Amniotic stem cell (primary cell): ENCODE measurements at regions not wholly inside any gene's neighbourhood (a gene's known extent, or its start where the extent isn't known, plus 50 kb on each side); places are given as distances from the start of the nearest gene placed in this dataset.

Experiments used
- DNase-seq: peaks from one replicate; lab custom pipeline; 2025; lab: John Stamatoyannopoulos, UW

DNA sequence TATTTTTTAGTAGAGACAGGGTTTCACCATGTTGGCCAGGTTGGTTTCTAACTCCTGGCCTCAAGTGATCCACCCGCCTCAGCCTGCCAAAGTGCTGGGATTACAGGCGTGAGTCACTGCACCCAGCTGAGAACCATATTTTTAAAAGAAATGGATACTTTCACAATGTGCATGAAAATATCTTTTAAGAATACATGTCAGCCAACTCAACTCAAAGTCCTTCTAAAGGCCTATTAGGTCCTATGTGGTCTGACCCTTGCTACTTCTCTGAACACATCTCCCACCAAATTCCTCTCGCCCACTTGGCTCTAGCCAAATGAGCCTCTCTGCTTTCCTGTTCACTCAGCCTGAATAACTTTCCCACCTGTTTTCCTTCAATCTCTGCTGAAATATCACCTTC lies 119.6 kb downstream of the MTX2 start:
- no peak for DNase-seq

DNA sequence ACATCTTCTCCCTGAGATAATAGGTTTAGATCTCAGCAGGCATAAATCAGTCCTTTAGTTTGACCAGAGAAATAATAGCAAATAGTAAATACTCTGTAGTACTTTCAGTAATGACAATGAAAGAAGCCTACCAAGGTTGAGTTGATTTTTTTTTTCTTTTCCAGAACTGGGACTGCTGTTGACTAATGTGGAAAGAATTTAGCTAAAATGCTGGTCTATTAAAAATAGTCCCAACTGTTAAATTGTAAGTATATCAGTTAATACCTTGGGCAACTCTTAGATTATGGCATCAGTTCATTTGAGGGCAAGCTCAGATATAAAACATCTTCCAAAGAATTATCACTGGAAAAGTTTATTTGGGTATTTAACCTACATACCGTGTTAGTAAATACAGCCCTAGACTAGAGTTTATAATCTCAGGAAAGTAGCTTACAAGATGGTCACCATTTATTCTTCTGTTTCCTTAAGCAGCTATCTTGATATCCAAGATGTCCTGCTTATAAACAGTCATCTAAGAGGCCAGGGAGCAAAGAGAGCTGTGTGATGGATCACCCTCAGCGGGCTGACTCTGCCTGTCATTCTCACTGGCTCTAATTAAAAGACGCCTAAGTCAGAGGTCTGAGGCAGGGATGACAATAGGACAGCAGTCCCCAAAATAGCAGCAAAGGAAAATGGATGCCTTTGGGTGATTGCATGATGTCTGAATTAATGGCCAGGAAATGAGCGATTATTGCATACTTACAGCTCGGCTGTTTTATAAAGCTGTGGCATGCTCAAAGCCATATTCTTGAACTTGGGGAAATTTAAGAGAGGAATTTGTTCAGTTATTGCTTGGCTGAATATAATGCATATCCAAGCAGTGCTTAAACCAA lies 121.3 kb downstream of the MTX2 start:
- DNase-seq, result no peak

DNA sequence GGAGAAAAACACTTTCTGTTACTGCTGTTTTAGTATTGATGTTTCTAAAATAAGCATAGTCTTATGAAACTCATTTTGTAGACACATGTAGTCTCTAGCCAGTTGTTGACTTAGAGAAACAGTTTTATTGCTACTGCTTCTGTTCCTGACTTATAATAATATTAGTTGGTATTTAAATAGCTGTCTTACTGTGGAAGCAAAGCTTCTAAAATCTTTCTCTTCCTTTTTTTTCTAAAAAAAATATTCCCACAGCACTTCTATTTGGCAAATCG lies 121.8 kb downstream of the MTX2 start:
- DNase-seq, result no peak

DNA sequence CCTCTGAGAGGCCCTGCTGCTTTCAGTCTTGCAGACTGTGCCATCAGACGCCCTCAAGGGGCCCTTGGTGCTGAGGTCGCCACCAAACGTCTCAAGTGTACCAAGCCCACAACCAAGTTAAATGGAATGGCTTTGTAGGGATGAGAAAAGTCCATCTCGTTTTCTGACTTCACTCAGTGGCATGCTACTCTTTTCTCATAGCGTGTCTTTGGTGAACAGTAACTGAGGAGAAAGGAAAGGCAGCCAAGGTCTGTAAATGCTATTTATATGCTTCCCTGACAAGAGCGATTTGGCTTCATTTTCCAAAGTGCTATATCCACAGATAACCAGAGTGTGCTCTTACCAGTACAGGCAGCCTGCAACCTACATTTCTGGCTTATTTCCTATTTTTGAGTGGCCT lies 123.0 kb downstream of the MTX2 start:
- no peak for DNase-seq

DNA sequence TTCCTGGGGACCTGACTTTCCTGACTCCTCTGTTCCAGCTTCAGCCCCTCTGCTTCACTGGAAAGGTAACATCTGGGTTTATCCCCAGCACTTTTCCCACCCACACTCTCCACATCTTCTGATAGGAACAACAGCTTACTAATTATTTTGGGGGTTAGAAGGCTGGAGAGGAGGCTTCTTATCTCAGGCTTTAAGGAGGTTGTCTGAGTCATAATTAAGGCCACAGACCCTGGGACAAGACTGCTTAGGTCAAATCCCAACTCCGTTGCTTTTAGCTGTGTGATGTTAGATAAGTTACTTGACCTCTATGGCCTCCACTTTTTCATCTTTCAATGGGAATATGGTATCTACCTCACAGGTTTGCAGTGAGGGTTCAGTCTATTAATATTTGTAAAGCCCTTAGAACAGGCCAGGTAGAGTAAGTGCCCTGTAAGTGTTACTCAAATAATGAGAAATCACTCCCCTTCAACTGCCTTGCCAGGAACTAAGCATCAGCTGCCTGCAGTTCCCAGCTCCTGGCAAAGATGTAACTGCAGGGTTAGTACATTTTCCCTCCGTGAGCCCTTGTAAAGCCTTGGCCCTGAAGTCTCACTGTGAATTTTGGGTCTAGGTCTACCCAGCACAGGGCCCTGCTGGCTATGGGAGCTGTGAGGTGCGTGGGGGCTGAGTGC lies 123.6 kb downstream of the MTX2 start:
- no peak for DNase-seq

DNA sequence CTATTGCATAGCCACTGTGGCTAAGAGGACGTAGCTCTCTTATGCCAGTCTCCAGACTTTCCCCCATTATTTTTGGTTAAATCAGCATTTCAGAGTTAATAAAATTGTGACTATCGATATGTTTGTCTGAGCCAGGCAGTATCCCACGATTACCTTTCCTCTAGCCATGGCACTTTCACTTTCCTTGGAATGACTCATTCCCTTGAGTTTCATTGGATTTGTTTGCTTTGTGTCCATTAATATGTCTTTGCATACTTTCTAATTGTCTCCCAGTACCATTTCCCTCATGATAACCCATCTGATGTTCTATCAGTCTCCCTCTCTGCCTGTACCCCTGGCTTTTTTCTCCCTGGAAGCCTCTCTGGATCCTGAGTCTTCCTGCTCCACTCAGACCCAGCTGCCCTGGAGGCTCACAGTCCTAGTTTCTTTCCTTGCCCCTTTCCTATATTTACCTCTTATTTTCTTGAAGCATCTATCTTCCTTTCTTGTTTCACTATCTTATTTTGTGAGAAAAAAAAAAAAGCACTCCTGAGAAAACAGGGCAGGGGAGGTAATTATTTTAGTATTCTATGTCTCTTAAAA lies 126.1 kb downstream of the MTX2 start:
- DNase-seq, result no peak

DNA sequence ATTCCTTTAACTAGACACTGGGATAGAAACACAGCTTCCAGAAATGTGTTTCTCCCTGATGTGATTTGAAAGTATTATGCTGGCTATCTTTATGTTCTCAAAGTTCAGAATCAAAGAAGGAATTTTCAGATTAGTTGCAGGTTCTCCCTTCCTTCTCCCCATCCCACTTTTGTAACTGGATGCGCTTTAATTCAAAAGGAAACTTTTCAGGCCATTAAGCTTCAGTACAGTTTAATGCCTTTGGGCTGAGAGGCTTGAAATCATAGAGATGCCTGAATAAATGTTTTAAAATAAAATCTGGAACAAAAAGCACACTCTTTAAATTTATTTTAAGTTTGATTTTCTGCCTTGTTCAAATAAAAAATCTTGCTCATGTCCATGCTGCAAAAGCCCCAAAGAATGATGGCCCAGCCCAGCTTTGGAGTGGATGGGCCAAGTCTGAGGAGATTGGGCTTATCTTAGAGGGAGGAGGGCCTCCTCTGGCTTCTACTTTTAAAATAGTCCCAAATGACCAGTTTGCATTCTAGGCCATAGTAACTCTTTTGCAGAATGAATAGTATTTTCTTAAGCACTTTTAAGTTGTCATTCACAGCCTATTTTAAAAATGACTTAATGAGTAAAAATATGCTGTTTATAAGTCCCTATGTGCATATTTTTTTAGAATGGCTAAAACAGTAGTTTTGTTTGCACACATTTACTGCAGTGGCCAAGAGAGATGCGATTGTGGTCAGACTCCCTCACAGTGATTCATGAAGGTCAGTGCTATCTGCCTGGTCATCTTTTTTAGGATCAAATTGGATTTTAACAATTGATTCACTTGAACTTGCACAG lies 129.2 kb downstream of the MTX2 start:
- DNase-seq, result no peak

DNA sequence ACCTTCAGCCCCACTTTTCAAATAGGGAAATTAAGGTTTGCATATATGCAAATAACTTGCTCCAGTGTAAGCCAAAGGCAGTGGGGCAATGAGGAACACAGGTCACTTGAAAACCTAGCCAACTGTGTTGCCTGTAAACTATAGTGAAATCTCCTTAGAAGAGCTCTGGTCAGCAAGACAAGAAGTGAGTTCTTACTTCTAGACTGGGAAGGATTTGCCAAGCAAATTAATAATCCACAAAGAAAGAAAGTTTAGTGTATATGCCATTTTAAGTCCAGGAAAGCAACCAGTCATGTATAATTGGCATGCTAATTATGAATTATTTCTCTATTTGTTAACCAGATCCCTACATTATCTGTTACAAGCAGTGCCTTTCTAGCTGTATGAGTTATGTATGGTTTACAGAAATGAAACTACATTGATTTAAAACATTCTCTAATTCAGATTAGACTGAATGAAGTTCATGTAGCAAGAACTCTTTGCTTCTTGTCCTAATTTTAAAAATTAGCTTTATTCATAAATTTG lies 129.9 kb downstream of the MTX2 start:
- no peak for DNase-seq

DNA sequence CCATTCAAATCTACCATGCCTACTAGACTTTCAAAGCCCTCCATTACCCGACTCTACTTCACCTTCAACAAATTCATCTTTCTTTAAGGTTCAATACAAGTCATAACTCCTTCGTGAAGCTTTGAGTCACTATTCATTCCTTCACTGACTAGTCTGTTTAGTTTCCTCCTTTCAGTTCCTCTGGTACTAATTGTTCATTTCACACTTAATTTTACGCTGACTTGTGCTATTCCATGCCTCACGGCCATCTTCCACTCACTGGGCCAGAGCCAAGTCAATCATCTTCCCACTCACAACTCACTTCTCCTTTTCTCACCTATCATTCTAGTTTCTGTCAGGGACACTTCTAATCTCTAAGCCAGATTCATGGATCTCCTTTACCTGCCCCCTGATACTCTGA lies 136.2 kb downstream of the MTX2 start:
- DNase-seq, result no peak

DNA sequence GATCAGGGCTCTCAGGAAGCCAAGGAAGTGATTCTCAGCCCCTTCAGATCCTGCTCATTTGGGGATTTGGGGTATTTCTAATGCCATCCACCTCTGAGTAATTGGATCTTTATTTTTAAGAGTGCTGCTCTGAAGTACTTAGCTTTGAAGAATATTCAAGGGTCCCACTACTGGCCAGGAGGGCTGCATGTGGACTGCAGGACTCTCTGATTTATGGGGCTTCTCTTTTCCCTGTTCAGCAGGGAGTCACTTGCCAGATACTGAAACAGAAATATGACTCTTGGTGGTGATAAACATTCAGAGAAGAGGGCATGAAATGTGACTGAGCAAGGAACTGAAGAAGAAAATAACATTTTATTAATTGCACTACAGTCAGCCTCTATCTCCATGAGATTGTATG lies 138.5 kb downstream of the MTX2 start:
- DNase-seq, result no peak

DNA sequence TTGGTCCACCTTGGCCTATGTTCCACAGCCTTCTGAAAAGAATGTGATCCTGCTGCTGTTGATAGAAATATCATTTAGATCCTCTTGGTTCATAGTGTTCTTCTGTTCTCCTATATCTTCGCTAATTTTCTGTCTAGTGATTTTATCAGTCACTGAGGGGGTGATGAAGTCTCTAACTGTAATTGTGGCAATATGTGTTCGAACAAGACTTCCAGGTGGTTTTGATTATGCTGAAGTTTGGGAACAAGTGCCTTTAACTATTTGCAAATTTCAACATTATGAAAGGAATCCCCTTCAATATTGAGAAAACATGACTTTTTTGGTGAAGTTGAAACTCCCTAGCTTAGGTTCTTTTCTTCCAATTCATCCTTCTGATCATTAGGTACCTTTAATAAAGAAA lies 140.4 kb downstream of the MTX2 start:
- no peak for DNase-seq

DNA sequence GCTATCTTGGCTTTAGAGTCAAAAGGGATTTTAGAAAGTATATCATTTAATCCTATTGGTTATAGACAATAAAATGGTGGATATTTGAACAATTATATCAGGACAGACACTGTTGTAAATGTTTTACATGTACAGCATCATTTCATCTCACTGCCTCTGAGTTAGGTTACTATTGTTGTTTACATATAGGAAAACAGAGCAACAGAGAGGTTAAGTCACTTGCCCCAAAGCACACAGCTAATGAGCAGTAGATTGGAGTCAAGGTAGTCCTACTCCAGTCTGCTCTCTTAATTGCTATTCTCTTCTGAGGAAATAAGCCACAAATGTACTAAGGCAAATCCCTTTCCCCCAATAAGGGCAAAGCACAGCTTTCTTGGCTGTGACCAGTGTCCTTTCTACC lies 142.9 kb downstream of the MTX2 start:
- no peak for DNase-seq

DNA sequence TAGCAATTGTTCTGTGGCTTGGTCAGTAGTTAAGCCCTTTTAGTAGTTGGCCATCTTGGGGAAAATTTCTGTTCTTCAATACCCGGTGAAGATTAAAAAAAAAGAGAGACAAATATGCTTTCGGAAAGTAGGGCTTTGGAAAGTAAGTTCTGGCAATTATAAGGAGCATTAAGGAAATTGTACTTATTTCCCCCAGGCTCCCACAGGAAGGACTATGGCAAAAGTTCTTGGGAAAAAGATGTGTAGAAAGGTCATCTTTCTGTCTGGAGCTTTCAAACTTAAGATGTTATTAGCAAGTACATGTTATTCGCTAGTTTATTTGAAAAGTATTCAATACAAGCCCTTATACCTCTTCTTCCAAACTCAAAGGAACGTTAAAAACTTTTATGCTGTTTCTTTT lies 144.5 kb downstream of the MTX2 start:
- no peak for DNase-seq

DNA sequence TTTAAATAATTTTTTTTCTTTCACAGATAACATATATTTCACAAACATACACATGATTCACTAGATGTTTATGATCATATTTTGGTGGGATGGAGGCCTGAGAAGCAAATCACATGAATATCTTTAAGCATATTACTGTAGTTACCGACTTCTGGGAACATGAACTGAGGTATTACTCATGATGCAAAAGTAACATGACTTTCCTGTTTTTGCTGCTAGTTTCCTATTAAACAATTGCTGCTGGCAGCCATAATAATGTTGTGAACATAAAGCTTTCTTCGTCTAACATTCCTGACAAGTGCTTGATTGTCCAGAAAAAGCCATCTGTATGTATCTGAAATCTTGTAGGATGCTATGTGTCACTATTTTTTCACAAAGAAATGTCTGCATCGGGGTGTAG lies 145.4 kb downstream of the MTX2 start:
- no peak for DNase-seq

DNA sequence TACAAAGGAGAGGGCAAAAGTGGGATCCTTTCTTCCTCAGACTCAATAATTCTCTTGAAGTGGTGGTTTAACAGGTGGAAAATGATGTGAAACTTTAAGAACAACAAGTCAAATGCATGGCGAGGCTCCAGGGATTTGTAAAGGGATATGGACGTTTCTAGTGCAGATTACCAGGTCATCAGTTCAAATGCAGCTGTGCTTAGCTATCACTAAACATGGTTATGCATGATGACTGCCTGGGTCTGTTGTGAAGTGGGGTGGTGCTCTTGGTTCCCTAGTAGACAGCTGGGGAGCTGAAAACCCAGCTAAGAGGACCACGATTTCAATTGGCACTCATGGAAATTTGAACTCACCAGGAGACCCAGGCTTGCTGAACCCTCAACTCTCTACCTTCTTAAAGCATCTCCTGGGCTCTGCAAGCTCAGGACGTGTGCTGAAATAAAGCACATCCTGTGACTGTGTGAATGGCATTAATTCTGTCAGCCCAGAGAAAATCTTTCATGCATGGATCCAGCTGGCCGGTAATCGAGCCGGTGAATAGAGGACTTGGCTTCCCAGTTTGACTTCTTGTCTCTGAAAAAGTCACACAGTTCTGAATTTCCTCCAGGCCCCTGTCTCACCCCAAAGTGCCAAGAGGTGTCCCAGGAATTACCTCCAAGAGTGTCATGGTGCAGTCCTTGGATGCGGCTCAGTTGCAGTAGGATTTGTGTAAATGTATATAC lies 146.1 kb downstream of the MTX2 start:
- no peak for DNase-seq

DNA sequence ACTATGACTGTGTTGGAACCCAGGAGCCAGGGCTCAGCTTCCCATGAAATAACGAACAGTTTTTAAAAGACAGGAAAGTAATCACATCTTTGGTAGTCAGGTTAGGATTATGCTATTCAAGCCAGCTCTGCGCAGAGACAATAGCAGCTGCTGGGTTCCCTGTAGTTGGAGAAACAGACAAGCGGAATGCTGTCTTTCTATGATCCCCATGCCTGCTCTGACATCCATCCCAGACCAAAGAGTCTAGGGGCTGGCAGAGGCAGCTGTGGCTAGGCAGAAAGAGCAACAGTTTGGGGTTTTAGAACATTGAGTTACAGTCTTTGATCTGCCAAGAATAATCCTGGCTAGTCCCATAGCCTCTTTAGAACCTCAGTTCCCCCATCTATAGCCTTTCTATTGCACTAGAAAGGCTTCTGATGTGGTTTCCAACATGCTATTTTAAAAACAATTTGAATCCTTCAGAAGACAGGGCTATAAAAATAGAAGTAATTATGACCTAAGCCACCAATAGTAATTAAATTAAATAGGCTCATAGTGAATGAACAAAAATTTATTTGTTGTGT lies 146.8 kb downstream of the MTX2 start:
- no peak for DNase-seq

DNA sequence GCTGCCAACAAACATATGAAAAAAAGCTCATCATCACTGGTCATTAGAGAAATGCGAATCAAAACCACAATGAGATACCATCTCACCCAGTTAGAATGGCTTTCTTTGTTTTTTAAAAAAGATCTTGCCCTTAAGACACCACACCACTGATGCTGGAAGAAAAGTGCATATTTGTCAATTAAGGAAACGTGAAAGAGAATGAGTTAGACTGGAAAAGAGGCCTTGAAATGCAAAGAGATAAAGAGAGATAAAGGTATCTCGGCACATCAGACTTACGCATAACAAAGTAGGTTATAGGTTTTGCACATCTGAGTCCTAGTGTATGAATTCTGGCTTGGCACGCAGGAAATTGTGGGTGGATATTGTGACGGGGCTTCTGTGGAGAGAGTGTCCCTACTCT lies 149.5 kb downstream of the MTX2 start:
- DNase-seq, result no peak

DNA sequence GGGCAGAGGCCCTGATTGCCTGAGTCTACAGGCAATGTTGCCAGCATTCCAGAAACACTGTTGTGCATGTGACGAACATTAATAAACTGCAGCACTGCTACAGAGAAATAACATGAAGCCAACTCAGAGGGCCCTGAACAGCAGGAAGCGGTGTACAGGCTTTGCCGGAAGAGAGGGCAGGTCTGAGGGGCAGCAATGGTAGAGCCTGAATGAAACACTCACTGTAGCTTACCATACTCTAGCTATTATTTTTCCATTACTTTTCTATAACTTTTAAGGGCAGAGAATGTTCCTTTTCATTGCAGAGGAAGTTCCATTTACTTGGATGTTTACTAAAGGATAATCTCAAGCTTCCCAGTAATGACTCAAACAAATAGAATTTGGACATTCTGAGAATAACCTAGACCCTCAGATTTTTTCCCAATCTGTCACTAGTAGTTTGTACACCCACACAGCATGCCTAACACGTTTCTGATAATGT lies 150.4 kb downstream of the MTX2 start:
- DNase-seq, result no peak

DNA sequence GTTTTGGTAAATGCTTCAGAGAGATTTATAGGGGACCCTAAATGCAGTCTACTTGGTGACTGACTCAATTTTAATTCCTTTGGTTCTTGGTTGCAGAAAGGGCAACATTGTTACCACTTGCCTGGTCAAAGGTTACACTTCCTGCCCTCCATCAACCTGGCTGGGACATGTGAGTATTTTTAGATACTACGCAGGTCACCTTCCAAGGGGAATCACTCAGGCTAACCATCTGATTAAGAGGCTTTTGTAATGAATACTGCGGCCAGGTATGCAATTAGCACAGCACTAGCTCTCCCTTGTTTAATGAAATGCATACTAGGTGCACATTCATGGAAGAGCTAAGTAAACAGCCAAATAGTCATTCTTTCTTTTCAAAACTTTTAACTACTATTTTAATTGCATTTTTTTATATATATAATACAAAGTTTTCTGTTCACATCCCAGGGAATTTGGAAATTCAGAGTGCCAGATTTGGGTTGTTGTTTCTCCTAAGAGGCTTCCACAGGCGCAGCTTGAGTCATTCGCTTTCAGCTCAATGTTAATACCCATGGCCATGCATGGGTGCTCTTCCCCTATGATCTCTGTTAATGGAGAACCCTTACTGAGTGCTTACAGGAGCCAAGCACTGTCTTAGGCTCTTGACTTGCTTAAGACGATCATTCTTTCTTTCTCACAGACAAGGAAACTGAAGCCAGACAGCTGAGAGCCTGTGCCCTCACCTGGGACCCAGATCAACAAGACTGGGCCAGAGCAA lies 152.2 kb downstream of the MTX2 start:
- DNase-seq, result no peak

DNA sequence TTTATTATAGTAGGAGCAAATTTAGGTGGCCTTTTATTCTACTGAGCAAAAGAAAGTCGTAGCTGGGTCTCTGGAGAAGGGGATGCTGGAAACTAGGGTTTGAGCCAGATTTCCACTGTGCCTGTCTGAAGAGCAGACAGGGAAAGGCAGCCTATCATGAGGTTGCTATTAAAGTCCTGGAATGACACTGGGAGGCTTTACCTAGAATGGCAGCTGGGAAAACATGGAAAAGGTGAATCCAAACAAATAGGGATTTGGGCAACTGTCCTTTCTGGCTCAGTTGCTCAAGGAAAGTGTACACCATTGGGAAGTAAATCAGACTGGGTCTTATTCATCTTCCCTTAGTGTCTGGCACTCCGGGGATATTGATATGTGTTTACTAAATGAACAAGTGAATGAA lies 154.6 kb downstream of the MTX2 start:
- no peak for DNase-seq

DNA sequence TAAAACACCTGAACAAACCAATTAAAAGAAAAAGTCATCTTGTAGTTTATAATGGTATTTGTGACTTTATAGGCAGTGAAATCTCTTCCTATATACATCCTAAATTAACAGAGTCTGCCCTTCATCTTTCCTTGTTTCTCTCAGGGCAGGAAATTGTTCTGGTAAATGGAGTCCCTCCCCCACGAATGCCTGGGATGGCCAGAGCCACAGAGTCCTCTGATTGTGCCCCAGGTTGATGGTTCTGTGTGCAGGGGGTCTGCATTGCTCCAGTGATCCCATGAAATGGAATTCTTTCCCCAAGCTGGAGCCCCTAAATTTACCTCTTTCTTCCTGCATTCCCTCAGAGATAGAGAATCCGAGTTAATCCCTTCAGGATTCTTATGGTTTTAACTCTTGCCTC lies 155.5 kb downstream of the MTX2 start:
- no peak for DNase-seq
